CD1c-positive myeloid dendritic cell (primary cell): ENCODE measurements at regions not wholly inside any gene's neighbourhood (a gene's known extent, or its start where the extent isn't known, plus 50 kb on each side); places are given as distances from the start of the nearest gene placed in this dataset.
A peak's percentile ranks its signal among the peaks of the same experiment; 100 is the strongest.
"Not testable (repeated sequence)": the region's sequence is repeated elsewhere in the genome, so short reads cannot be mapped to it uniquely, and the experiment has no call there.

Source experiments
- DNase-seq: peaks from one replicate; pipeline ENCODE4 v3.0.0-alpha.2; 2016; ENCODE audit errors: extremely low spot score

GRCh38 chr4:110361921-110362320, 114.0 kb upstream of the ENPEP start:
- DNase-seq, result no peak

- DNase-seq, result no peak
Observed at GRCh38 chr4:110359076-110359475, 116.9 kb upstream of the ENPEP start.

GRCh38 chr4:110357521-110357920, 118.4 kb upstream of the ENPEP start:
- DNase-seq, result no peak

- DNase-seq, result no peak
Observed at GRCh38 chr4:110354460-110354859, 121.5 kb upstream of the ENPEP start.

- peak; percentile 52 for DNase-seq
Observed at GRCh38 chr4:110352670-110353442, 123.1 kb upstream of the ENPEP start.

GRCh38 chr4:110348711-110349383, 127.1 kb upstream of the ENPEP start:
- no peak for DNase-seq

GRCh38 chr4:110347805-110348204, 128.2 kb upstream of the ENPEP start:
- DNase-seq, result no peak

GRCh38 chr4:110344165-110344564, 131.8 kb upstream of the ENPEP start:
- DNase-seq, result peak; percentile 15

- DNase-seq, result no peak
Observed at GRCh38 chr4:110343534-110343933, 132.4 kb upstream of the ENPEP start.

- not testable (repeated sequence) for DNase-seq
Observed at GRCh38 chr4:110341118-110341517, 134.8 kb upstream of the ENPEP start.

GRCh38 chr4:110335399-110335798, 137.0 kb upstream of the ELOVL6 start:
- DNase-seq, result no peak

- no peak for DNase-seq
Observed at GRCh38 chr4:110332483-110332882, 134.1 kb upstream of the ELOVL6 start.

GRCh38 chr4:110326426-110326825, 128.0 kb upstream of the ELOVL6 start:
- not testable (repeated sequence) for DNase-seq

- peak; percentile 79 for DNase-seq
Observed at GRCh38 chr4:110310795-110311194, 112.4 kb upstream of the ELOVL6 start.

GRCh38 chr4:110309675-110310074, 111.3 kb upstream of the ELOVL6 start:
- DNase-seq, result no peak

GRCh38 chr4:110306303-110306702, 107.9 kb upstream of the ELOVL6 start:
- no peak for DNase-seq

GRCh38 chr4:110305455-110305854, 107.0 kb upstream of the ELOVL6 start:
- DNase-seq, result no peak

- DNase-seq, result no peak
Observed at GRCh38 chr4:110296892-110297291, 98.5 kb upstream of the ELOVL6 start.

GRCh38 chr4:110294165-110294564, 95.8 kb upstream of the ELOVL6 start:
- no peak for DNase-seq

- DNase-seq, result no peak
Observed at GRCh38 chr4:110292994-110293744, 94.8 kb upstream of the ELOVL6 start.

GRCh38 chr4:110290511-110290910, 92.1 kb upstream of the ELOVL6 start:
- DNase-seq, result no peak

- DNase-seq, result no peak
Observed at GRCh38 chr4:110289601-110290100, 91.2 kb upstream of the ELOVL6 start.
